HFFc6 (cell line): ENCODE measurements at regions not wholly inside any gene's neighbourhood (a gene's known extent, or its start where the extent isn't known, plus 50 kb on each side); places are given as distances from the start of the nearest gene placed in this dataset.

Experiments
- DNase-seq: peaks from one replicate; pipeline ENCODE4 v3.0.0-alpha.2; 2018
- H3K27ac Mint-ChIP-seq: 2 replicates; pipeline ENCODE4 v1.8.0; 2020; ENCODE audit warnings: mild to moderate bottlenecking, mixed read lengths
- H3K27me3 Mint-ChIP-seq: 2 replicates; pipeline ENCODE4 v1.8.0; 2021; ENCODE audit warnings: mild to moderate bottlenecking, moderate library complexity, mixed read lengths; ENCODE audit not compliant: insufficient read depth
- H3K36me3 Mint-ChIP-seq: 2 replicates; pipeline ENCODE4 v1.8.0; 2021; ENCODE audit warnings: low read depth, mixed read lengths
- H3K4me1 Mint-ChIP-seq: 2 replicates; pipeline ENCODE4 v1.8.0; 2020; ENCODE audit warnings: low read depth, mixed read lengths
- H3K4me3 Mint-ChIP-seq: 2 replicates; pipeline ENCODE4 v1.8.0; 2020; ENCODE audit warnings: mild to moderate bottlenecking, moderate library complexity, mixed read lengths
- H3K9me3 Mint-ChIP-seq: 2 replicates; pipeline ENCODE4 v1.8.0; 2020; ENCODE audit warnings: mild to moderate bottlenecking, mixed read lengths
- CTCF ChIP-seq: fragments of 200-600 bp; sonication (generic); IDR thresholded peaks from 2 replicates; pipeline ENCODE4 v1.5.0; 2021; ENCODE audit warnings: antibody characterized with exemption, mild to moderate bottlenecking

GRCh38 chr1:91135799-91136198, 114.0 kb upstream of the ZNF644 start:
- Mint-ChIP-seq H3K4me1 (no peaks in the 10 kb centered on the region), H3K4me3 (no peak overlapping the region), H3K9me3 (no peaks in the 10 kb centered on the region), H3K27ac (no peak overlapping the region), H3K36me3 (no peaks in the 10 kb centered on the region), H3K27me3 (peaks cover 5% of the 10 kb centered on the region; the same call in 1 of the 2 replicates)
- DNase-seq, result no peak
- no peak for TF ChIP-seq CTCF

GRCh38 chr1:91133248-91133647, 111.4 kb upstream of the ZNF644 start:
- Mint-ChIP-seq H3K36me3 (no peaks in the 10 kb centered on the region), H3K4me1 (no peaks in the 10 kb centered on the region), H3K27me3 (peaks cover 5% of the 10 kb centered on the region; the same call in 1 of the 2 replicates), H3K9me3 (no peaks in the 10 kb centered on the region), H3K4me3 (no peak overlapping the region), H3K27ac (no peak overlapping the region)
- TF ChIP-seq CTCF, result no peak
- DNase-seq, result no peak

GRCh38 chr1:91130256-91130985, 108.6 kb upstream of the ZNF644 start:
- no peaks in the 10 kb centered on the region for H3K9me3 Mint-ChIP-seq
- no peak for TF ChIP-seq CTCF
- H3K4me1 Mint-ChIP-seq, result no peaks in the 10 kb centered on the region
- H3K36me3 Mint-ChIP-seq, result no peaks in the 10 kb centered on the region
- H3K4me3 Mint-ChIP-seq, result no peak overlapping the region
- H3K27me3 Mint-ChIP-seq, result peaks cover 5% of the 10 kb centered on the region; the same call in 1 of the 2 replicates
- no peak overlapping the region for H3K27ac Mint-ChIP-seq
- DNase-seq, result no peak

GRCh38 chr1:91129458-91129857, 107.6 kb upstream of the ZNF644 start:
- Mint-ChIP-seq H3K4me3 (no peak overlapping the region), H3K27me3 (peaks cover 5% of the 10 kb centered on the region; the same call in 1 of the 2 replicates), H3K9me3 (no peaks in the 10 kb centered on the region), H3K27ac (no peak overlapping the region), H3K4me1 (no peaks in the 10 kb centered on the region), H3K36me3 (no peaks in the 10 kb centered on the region)
- no peak for DNase-seq
- TF ChIP-seq CTCF, result no peak

- no peaks in the 10 kb centered on the region for H3K9me3 Mint-ChIP-seq
- peaks cover 5% of the 10 kb centered on the region; the same call in 1 of the 2 replicates for H3K27me3 Mint-ChIP-seq
- H3K27ac Mint-ChIP-seq, result no peak overlapping the region
- TF ChIP-seq CTCF, result no peak
- H3K4me1 Mint-ChIP-seq, result no peaks in the 10 kb centered on the region
- H3K36me3 Mint-ChIP-seq, result no peaks in the 10 kb centered on the region
- H3K4me3 Mint-ChIP-seq, result no peak overlapping the region
- no peak for DNase-seq
Measured at GRCh38 chr1:91129017-91129416, 107.2 kb upstream of the ZNF644 start.
